Cardiac septum (tissue), 1 donor: ENCODE measurements at regions not wholly inside any gene's neighbourhood (a gene's known extent, or its start where the extent isn't known, plus 50 kb on each side); places are given as distances from the start of the nearest gene placed in this dataset.
"Not testable (repeated sequence)": the region's sequence is repeated elsewhere in the genome, so short reads cannot be mapped to it uniquely, and the experiment has no call there.

Source experiments
- DNase-seq: peaks from one replicate; pipeline ENCODE4 v3.0.0-alpha.2; 2020; ENCODE audit warnings: low spot score
- intact Hi-C: fragments of 100-400 bp; cut with DNase I; formaldehyde crosslinking; loops from one replicate; pipeline ENCODE4 v1.14.0; 2022
- donor health status: DM: no; HTN: no; CAD: no.

DNA sequence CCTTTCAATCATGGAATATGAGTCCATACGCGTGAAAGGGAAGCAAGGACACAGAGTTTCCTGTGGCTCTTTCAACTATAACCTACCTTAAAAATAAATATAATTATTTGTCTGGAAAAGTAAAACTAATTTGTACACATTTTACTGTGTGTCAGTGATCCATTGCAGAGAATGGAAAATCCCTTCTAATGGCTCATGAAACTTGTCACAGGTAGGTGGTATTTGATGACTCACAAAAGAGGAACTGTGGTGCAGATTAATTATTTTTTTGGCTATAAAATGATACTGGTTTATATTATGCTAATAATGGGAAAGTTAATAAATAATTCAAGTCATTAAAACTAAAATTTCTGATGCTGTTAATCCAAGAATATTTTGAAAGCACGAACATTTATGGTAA lies 792.2 kb downstream of the METTL15 start:
- no peak for DNase-seq
- intact Hi-C loops: no loop called here

- no peak for DNase-seq
- intact Hi-C loops: no loop called here
These were observed 791.5 kb downstream of the METTL15 start for GRCh38 chr11:28899706-28900105.

DNA sequence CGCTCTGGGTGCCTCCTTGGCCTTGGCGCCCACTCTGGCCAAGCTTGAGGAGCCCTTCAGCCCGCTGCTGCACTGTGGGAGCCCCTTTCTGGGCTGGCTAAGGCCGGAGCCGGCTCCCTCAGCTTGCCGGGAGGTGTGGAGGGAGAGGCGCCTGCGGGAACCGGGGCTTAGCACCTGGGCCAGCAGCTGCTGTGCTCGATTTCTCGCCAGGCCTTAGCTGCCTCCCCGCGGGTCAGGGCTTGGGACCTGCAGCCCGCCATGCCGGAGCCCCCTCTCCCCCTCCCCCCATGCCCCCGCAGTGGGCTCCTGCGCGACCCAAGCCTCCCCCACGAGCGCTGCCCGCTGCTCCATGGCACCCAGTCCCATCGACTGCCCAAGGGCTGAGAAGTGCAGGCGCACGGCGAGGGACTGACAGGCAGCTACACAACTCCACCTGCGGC lies 782.4 kb downstream of the METTL15 start:
- DNase-seq, intact Hi-C loops: not testable (repeated sequence)

GRCh38 chr11:28887681-28888080 lies 779.5 kb downstream of the METTL15 start:
- intact Hi-C loops: no loop called here

GRCh38 chr11:28879869-28880268 lies 771.7 kb downstream of the METTL15 start:
- DNase-seq: no peak
- intact Hi-C loops: no loop called here

More at GRCh38 chr11:28887681-28888080, 779.5 kb downstream of the METTL15 start:
- no peak for DNase-seq

DNA sequence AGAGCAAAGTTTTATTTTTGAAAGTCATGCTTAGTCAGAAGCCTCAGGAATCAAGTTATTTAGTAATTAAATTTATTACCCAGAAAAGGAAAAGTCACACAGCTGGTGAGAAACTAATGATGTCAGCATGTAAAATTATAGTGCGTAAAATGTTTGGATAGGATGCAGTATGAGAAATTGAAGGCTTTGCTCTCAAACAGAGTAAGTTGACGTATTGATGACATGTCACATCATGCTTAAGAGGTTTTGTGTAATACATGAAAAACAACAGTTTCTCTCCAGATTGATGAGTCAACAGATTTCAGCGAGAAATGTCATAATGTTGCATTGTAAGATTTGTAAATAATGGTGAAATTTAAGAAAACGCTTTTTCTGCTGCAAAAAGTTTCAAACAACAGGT lies 769.8 kb downstream of the METTL15 start:
- intact Hi-C loops: no loop called here
- no peak for DNase-seq

- intact Hi-C loops: no loop called here
- DNase-seq: no peak
These were observed 769.2 kb downstream of the METTL15 start for GRCh38 chr11:28877340-28877739.

GRCh38 chr11:28874706-28875105 lies 766.5 kb downstream of the METTL15 start:
- no peak for DNase-seq
- intact Hi-C loops: no loop called here

DNA sequence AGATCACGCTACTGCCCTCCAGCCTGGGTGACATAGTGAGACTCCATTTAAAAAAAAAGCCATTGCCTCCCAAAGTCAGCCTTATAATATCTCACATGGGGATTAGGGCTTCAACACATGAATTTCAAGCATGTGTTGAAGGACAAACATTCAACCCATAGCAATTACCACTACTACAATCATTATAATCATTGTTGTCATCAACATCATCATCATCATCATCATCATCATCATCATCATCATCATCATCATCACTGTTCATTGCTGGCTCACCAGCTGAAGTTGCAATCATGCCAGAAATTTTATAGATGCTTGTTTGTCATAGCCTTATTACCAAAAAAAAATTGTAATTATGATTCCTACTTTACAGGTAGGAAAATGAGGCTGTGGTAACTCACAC lies 762.9 kb downstream of the METTL15 start:
- intact Hi-C loops: no loop called here
- no peak for DNase-seq

DNA sequence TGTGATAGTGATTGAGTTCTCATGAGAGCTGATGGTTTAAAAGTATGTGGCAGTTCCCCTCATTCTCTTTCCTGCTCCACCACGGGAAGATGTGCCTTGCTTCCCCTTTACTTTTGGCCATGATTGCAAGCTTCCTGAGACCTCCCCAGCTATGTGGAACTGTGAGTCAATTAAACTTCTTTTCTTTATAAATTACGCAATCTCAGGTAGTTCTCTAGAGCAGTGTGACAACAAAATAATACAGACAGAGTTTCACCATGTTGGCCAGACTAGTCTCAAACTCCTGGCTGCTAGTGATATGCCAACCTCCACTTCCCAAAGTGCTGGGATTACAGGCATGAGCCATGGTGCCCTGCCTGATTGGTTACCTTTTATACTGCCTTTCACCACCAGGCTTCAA lies 755.2 kb downstream of the METTL15 start:
- no peak for DNase-seq

DNA sequence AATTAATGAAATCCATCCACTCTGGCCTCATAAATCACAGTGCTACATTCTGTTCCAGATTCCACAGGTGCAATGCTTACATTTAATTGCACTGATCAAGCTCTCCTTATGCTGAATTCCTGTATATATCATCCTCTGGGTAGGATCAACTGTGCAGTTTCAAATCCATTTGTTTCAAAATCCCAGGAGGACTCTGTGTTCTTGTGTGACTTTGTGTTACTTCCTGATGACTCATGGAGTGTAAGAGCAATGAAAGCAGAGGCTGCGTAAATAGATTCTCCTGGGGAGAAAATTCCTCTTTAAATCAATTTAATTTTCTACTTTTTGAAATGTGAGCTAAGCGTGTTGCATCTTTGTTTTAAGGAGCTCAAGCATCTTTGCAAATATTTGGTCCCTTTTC lies 752.7 kb downstream of the METTL15 start:
- no peak for DNase-seq
- intact Hi-C loops: no loop called here

More for the DNA sequence above, 755.2 kb downstream of the METTL15 start:
- intact Hi-C loops: no loop called here

DNA sequence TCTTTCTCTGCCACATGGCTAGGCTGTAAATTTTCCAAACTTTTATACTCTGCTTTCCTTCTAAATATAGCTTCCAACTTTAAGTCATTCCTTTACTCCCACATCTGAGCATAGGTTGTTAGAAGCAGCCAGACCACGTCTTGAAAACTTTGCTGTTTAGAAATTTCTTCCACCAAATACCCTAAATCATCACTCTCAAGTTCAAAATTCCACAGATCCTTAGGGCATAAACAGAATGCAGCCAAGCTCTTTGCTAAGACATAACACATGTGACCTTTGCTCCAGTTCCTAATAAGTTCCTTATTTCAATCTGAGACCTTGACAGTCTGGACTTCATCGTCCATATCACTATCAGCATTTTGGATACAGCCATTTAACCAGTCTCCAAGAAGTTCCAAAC lies 749.9 kb downstream of the METTL15 start:
- intact Hi-C loops: no loop called here
- DNase-seq: no peak

DNA sequence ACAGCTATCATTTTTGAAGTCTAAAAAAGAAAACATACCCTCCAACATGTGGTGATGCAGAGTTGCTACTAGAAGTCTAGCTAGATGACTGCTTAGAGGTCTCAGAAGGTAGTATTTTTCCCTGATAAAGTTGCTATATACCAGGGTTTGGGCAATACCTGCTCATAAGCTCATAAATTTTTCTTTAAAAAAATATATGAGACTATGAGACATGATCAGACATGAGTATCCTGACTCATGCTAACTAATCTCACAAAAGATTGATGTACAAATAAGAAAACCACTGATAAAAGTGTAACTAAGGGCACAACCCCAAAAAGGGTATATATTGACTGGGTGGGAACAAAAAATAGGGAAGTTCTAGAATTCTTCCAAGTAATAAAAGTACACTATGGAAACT lies 740.9 kb downstream of the METTL15 start:
- DNase-seq: no peak
- intact Hi-C loops: no loop called here

DNA sequence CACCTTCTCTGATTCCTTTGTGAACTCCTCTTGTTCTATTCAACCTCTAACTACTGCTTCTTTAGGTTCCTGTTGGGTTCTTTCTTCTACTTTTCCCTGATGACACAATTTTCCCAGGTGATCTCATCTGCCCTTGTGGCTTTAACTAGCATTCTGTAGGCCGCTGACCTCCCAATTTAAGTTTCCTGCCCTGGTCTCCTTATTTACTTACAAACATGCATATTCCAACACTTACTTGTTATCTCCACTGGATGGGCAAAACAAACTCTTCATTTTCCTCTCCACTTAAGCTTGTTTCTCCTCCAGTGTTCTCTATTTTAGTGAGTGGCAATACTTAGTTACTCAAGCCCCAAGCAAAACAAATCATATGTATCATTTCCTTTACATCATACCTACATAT lies 734.5 kb downstream of the METTL15 start:
- no peak for DNase-seq
- intact Hi-C loops: no loop called here

DNA sequence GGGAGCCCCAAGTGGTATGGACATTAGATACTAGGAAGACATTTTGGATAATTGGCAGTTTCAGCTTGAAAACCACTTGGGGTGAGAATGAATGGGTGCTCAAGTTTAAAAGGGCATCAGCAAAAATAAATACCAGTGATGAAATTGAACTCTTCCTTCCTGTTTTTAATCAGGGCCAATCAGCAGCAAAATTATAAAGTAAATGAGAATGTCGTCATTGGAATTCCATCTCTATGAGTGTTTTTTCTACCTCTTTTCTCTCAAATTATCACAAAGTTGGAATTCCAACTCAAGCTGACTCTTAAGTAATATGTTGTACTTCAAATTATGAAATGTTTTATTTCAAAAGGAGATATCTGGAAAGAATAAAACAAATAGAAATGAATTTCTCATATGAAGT lies 730.6 kb downstream of the METTL15 start:
- intact Hi-C loops: no loop called here
- no peak for DNase-seq

DNA sequence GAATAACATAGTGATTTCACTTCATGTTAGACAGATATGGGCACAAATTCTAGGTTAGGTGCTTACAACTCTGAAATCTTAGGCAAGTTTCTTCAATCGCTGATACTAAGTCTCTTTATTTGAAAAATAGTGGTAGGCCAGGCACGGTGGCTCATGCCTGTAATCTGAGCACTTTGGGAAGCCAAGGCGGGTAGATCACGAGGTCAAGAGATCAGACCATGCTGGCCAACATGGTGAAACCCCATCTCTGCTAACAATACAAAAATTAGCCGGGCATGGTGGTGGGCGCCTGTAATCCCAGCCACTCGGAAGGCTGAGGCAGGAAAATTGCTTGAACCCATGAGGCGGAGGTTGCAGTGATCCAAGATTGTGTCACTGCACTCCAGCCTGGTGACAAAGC lies 729.4 kb downstream of the METTL15 start:
- no peak for DNase-seq
- intact Hi-C loops: no loop called here

GRCh38 chr11:28836285-28837081 lies 728.3 kb downstream of the METTL15 start:
- DNase-seq: no peak
- intact Hi-C loops: no loop called here

DNA sequence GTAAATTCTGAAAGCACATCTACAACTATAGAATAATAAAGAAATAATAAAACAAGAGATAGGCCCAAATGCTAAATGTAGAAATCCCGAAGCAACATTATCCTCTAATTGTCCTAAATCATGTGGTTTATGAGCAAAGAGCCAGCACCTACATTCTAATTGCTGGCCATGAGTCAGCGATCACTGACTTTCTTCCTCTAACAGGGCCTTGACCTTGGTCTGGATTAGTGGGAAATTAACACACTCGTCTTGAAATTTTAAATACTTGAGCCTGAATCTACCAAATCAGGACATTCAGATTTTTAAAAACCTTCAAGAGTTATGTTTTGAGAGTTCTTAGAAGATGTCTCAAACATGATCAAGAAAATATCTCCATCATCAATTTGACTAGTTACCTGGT lies 727.6 kb downstream of the METTL15 start:
- intact Hi-C loops: no loop called here
- no peak for DNase-seq

DNA sequence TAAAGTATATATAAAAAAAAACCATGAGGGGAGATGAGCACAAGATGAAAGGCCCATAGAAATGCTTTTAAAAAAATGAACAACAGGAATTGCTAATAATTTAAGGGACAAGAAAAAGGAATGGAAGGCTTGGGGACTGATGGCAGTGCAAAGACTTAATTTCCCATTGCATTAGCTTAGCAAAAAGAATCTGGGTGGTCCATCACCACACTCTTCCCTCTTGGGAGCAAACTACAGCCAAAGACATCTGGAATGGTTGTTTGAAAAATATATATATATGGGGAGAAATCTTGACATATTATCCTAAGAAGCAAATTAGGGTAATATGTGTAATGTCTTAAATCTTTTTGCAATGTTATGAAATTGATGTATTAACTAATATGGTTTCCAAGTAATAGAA lies 727.1 kb downstream of the METTL15 start:
- intact Hi-C loops: no loop called here

GRCh38 chr11:28834877-28835276 lies 726.7 kb downstream of the METTL15 start:
- intact Hi-C loops: no loop called here
- DNase-seq: no peak

More for the DNA sequence above, 727.1 kb downstream of the METTL15 start:
- no peak for DNase-seq

DNA sequence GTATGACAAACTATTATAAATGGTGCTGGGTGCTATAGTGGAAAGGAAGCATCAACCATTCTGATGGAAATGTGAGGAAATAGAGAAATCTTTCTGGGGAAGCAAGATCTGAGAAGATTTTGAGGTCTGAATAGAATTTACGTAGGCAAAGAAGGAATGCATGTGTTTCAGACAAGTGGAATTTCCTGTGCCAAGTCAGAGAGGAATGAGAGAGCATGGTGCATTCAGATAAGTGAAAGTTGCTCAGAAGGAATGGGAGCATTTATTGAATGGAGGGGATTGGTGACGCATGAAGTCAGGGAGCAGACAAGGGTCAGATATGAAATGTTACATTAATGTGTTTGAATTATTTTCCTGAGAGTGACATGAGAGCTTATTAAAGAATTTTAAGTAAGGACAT lies 725.5 kb downstream of the METTL15 start:
- intact Hi-C loops: no loop called here
- no peak for DNase-seq

DNA sequence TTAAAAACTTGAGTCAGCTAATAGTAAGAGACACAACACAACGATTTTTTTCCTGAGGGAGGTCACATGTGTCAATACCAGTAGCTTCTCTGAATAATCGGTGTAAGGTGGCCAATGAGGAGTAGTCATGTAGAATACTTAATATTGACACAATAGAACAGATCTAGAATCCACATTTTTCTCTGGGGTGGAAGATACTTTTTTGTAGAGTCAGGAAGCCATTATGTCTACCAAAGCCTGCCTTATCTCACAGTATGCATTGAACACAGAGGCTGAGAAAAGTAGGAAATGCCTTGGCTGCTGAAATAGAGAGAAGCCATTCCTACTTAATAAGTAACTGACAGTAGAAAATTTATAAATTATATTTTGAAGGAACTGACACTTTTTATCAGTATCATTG lies 725.0 kb downstream of the METTL15 start:
- no peak for DNase-seq
- intact Hi-C loops: no loop called here
